ENCODE measurements at regions not wholly inside any gene's neighbourhood (a gene's known extent, or its start where the extent isn't known, plus 50 kb on each side); places are given as distances from the start of the nearest gene placed in this dataset.

- no peak for TF ChIP-seq CTCF (IDR thresholded peaks at IDR 0.05)
Observed at GRCh38 chr9:104245925-104246324, 151.8 kb downstream of the SMC2 start.

DNA sequence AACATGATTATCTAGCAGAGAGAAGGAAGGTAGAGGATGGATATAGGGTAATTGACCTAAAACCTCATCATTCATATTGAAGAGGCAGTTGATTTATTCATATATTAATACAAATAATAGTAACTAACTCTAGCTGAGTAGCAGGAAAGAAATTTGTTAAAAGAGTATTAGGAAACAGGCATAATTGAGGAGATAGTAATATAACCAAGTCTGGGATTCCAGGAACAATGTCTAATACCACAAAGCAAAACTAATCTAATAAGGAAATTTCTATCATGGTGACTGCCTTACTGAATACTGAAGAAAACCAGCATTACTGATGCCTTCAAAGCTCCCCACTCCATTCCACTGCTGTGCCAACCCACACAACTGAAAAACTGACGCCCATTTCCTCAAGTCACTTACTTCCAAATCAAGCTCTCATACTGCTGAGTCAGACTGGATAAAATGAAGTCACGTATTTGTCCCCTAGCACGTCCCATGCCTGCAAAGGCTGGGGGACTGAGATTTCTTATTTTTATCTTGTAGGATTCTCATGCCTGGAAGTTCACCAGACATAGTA is 153.9 kb downstream of the SMC2 start:
- no peak for TF ChIP-seq CTCF (IDR thresholded peaks at IDR 0.05)

GRCh38 chr9:104256031-104256695 is 162.1 kb downstream of the SMC2 start:
- no peak for TF ChIP-seq CTCF (IDR thresholded peaks at IDR 0.05)

DNA sequence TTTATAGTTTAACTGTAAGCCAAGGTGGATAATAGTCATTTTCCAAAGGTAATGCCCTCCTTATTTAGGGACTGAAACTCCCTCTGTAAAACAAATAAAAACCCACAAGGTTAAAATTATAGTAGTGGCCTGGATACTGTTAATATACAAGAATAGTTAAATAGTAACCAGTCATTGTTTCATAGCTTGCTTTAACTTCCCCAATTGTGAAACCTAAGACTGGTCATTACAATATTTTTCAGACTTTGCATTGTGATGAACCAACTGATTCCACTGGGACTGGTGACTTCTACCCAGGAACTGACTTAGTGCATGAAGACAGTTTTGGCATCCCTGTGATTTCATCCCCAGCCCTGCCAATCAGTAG is 162.6 kb downstream of the SMC2 start:
- TF ChIP-seq CTCF (IDR thresholded peaks at IDR 0.05) = no peak

DNA sequence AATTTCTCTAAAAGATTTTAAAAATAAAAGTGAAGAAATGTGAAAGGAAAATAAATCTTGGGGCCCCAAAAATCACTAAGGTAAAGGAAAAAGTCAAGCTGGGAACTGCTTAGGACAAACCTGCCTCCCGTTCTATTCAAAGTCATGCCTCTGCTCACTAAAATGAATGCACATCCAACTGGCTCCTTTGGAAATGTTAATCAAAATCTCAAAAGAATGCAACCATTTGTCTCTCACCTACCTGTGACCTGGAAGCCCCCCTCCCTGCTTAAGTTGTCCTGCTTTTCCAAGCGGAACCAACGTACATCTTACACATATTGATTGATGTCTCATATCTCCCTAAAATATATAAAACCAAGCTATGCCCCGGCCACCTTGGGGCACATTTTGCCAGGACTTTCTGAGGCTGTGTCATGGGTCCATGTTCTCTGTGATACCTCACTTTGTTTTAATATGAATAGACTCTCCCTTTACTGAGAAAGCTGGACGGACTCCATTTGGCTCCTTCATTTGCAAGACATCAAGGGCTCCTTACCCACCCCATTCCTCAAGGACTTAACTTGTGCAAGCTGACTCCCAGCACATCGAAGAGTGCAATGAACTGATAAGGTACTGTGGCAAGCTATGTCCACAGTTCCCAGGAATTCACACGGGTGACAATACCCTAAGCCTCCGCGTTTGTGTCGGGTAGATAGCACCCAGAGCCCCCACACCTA is 164.3 kb downstream of the SMC2 start:
- no peak for TF ChIP-seq CTCF (IDR thresholded peaks at IDR 0.05)

GRCh38 chr9:104260004-104260403 is 165.9 kb downstream of the SMC2 start:
- no peak for TF ChIP-seq CTCF (IDR thresholded peaks at IDR 0.05)

GRCh38 chr9:104263942-104264341 is 169.8 kb downstream of the SMC2 start:
- no peak for TF ChIP-seq CTCF (IDR thresholded peaks at IDR 0.05)
